ENCODE measurements at regions not wholly inside any gene's neighbourhood (a gene's known extent, or its start where the extent isn't known, plus 50 kb on each side); places are given as distances from the start of the nearest gene placed in this dataset.

DNA sequence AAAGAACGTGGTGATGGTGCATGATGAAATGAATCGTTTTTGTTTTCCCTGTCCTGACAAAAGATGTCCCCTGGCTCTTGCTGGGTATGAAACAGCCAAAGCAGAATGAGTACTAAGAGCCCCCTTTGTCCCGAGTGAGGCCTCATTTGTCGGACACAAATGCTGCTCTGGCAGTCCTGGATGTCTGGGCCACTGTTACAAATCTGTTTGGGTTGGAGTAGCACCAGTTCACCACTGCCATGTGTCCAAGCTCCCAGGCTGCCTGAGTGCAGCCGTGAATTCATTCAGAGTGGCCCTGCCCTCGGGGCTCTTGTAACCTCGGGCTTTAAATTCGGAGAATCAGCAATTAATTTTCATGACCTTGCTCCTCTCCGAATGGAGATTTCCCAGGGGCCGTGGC, 182.4 kb downstream of the NUFIP1 start:
- H3K27ac ChIP-seq = no peak overlapping the region
- no peaks in the 10 kb centered on the region for H3K79me2 ChIP-seq
- H3K9me2 ChIP-seq (replicated peaks; ENCODE audit: insufficient read depth) = no peaks in the 10 kb centered on the region
- no peaks in the 10 kb centered on the region for H4K20me1 ChIP-seq (ENCODE audit: insufficient read depth, poor library complexity, severe bottlenecking)
- 93% methylated on average over 10 of the region's 10 CpGs for WGBS (ENCODE audit: low lambda C conversion rate, missing lambda C conversion rate)
- H3K9me3 ChIP-seq (ENCODE audit: low read depth) = no peaks in the 10 kb centered on the region
- H3K4me1 ChIP-seq (ENCODE audit: insufficient read depth) = peaks cover 7% of the 10 kb centered on the region
- no peak for DNase-seq (ENCODE audit: low spot score)
- H2AFZ ChIP-seq = no peak overlapping the region
- no peaks in the 10 kb centered on the region for H3K36me3 ChIP-seq (replicated peaks; ENCODE audit: insufficient read depth, low read depth)
- no peak overlapping the region for H3K4me3 ChIP-seq
- TF ChIP-seq, protein P1, sequence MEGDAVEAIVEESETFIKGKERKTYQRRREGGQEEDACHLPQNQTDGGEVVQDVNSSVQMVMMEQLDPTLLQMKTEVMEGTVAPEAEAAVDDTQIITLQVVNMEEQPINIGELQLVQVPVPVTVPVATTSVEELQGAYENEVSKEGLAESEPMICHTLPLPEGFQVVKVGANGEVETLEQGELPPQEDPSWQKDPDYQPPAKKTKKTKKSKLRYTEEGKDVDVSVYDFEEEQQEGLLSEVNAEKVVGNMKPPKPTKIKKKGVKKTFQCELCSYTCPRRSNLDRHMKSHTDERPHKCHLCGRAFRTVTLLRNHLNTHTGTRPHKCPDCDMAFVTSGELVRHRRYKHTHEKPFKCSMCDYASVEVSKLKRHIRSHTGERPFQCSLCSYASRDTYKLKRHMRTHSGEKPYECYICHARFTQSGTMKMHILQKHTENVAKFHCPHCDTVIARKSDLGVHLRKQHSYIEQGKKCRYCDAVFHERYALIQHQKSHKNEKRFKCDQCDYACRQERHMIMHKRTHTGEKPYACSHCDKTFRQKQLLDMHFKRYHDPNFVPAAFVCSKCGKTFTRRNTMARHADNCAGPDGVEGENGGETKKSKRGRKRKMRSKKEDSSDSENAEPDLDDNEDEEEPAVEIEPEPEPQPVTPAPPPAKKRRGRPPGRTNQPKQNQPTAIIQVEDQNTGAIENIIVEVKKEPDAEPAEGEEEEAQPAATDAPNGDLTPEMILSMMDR (IDR thresholded peaks at IDR 0.05; ENCODE audit: poor library complexity) = no peak
- no peak for TF ChIP-seq EZH2 (IDR thresholded peaks at IDR 0.05; ENCODE audit: borderline replicate concordance)
- no peaks in the 10 kb centered on the region for H3K27me3 ChIP-seq
- H3K4me2 ChIP-seq = no peak overlapping the region

DNA sequence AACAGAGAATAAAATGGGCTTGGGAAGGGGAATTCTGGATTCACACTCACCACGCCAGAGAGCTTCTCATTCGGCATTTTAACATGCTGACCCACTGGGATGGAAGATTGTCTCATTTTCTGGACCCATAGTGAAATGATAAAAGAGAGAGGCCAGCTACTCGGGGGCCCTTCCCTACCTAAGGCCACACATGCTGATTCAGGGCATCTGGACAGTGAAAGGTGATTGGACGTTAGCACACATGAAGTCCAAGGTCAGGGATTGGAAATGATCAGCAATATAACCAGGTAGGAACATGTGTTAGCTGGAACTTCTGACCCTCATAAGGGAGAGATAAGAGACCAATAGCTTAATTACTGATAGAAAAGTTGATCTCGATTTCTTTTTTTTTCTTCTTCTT, 183.7 kb downstream of the NUFIP1 start:
- H3K27me3 ChIP-seq = no peaks in the 10 kb centered on the region
- no peak overlapping the region for H2AFZ ChIP-seq
- H3K4me2 ChIP-seq = no peak overlapping the region
- H3K4me1 ChIP-seq (ENCODE audit: insufficient read depth) = peaks cover 10% of the 10 kb centered on the region
- TF ChIP-seq, protein P1 (IDR thresholded peaks at IDR 0.05; ENCODE audit: poor library complexity) = no peak
- TF ChIP-seq EZH2 (IDR thresholded peaks at IDR 0.05; ENCODE audit: borderline replicate concordance) = no peak
- no peak for TF ChIP-seq EZH2phosphoT487 (IDR thresholded peaks at IDR 0.05; ENCODE audit: low read depth, severe bottlenecking, unreplicated experiment)
- H3K4me3 ChIP-seq = no peak overlapping the region
- no peak overlapping the region for H3K27ac ChIP-seq
- H3K9me2 ChIP-seq (replicated peaks; ENCODE audit: insufficient read depth) = no peaks in the 10 kb centered on the region
- no peak for DNase-seq (ENCODE audit: low spot score)
- no peaks in the 10 kb centered on the region for H4K20me1 ChIP-seq (ENCODE audit: insufficient read depth, poor library complexity, severe bottlenecking)
- H3K9me3 ChIP-seq (ENCODE audit: low read depth) = no peaks in the 10 kb centered on the region
- WGBS (ENCODE audit: low lambda C conversion rate, missing lambda C conversion rate) = 90% methylated on average over 5 of the region's 5 CpGs
- no peaks in the 10 kb centered on the region for H3K79me2 ChIP-seq
- H3K36me3 ChIP-seq (replicated peaks; ENCODE audit: insufficient read depth, low read depth) = no peaks in the 10 kb centered on the region

DNA sequence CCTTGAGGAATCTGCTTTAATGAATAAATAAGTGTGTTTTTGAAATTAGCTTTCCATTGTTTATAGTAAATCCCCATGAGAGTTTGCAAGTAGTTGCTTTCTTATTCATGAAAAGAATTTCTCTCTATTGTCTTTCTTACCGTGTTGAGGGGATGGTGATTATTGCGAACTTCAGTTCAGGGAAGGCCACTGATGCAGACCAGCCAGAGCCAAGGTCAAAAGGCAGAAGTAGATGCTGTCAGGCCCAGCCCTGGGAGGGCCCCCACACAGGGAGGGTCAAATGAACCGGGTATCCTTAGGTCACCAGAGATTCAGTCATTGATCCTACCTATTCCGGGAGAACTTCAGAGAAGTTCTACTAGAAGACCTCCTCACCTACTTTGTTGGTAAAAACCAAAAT, 185.9 kb downstream of the NUFIP1 start:
- Histone ChIP-seq H3K9me2 (replicated peaks; ENCODE audit: insufficient read depth) (no peaks in the 10 kb centered on the region), H3K4me1 (ENCODE audit: insufficient read depth) (peaks cover 3% of the 10 kb centered on the region), H3K4me2 (no peak overlapping the region), H3K27ac (no peak overlapping the region), H3K36me3 (replicated peaks; ENCODE audit: insufficient read depth, low read depth) (no peaks in the 10 kb centered on the region), H3K27me3 (no peaks in the 10 kb centered on the region), H3K79me2 (no peaks in the 10 kb centered on the region), H2AFZ (no peak overlapping the region), H3K9me3 (ENCODE audit: low read depth) (no peaks in the 10 kb centered on the region), H3K4me3 (no peak overlapping the region), H4K20me1 (ENCODE audit: insufficient read depth, poor library complexity, severe bottlenecking) (no peaks in the 10 kb centered on the region)
- no peak for DNase-seq (ENCODE audit: low spot score)
- WGBS (ENCODE audit: low lambda C conversion rate, missing lambda C conversion rate) = 82% methylated on average over 4 of the region's 4 CpGs
- no peak for TF ChIP-seq EZH2 (IDR thresholded peaks at IDR 0.05; ENCODE audit: borderline replicate concordance)
- TF ChIP-seq EZH2phosphoT487 (IDR thresholded peaks at IDR 0.05; ENCODE audit: low read depth, severe bottlenecking, unreplicated experiment) = no peak
- TF ChIP-seq, protein P1 (IDR thresholded peaks at IDR 0.05; ENCODE audit: poor library complexity) = no peak

- H3K27me3 ChIP-seq = no peaks in the 10 kb centered on the region
- 89% methylated on average over 4 of the region's 4 CpGs for WGBS (ENCODE audit: low lambda C conversion rate, missing lambda C conversion rate)
- no peaks in the 10 kb centered on the region for H3K9me3 ChIP-seq (ENCODE audit: low read depth)
- no peaks in the 10 kb centered on the region for H3K79me2 ChIP-seq
- H3K4me2 ChIP-seq = peak overlapping the region; percentile 5
- H2AFZ ChIP-seq = no peak overlapping the region
- H3K36me3 ChIP-seq (replicated peaks; ENCODE audit: insufficient read depth, low read depth) = no peaks in the 10 kb centered on the region
- H3K4me3 ChIP-seq = no peak overlapping the region
- DNase-seq (ENCODE audit: low spot score) = no peak
- TF ChIP-seq, protein P1 (IDR thresholded peaks at IDR 0.05; ENCODE audit: poor library complexity) = no peak
- no peak for TF ChIP-seq EZH2 (IDR thresholded peaks at IDR 0.05; ENCODE audit: borderline replicate concordance)
- TF ChIP-seq EZH2phosphoT487 (IDR thresholded peaks at IDR 0.05; ENCODE audit: low read depth, severe bottlenecking, unreplicated experiment) = no peak
- no peaks in the 10 kb centered on the region for H4K20me1 ChIP-seq (ENCODE audit: insufficient read depth, poor library complexity, severe bottlenecking)
- peaks cover 3% of the 10 kb centered on the region for H3K4me1 ChIP-seq (ENCODE audit: insufficient read depth)
- no peaks in the 10 kb centered on the region for H3K9me2 ChIP-seq (replicated peaks; ENCODE audit: insufficient read depth)
- peak overlapping the region; percentile 71 for H3K27ac ChIP-seq
Observed at GRCh38 chr13:44802491-44802890, 186.8 kb downstream of the NUFIP1 start.
